Fibroblast of lung (primary cell): ENCODE measurements at regions not wholly inside any gene's neighbourhood (a gene's known extent, or its start where the extent isn't known, plus 50 kb on each side); places are given as distances from the start of the nearest gene placed in this dataset.

ENCODE experiments used
- EZH2 ChIP-seq: IDR thresholded peaks from 2 replicates; pipeline ENCODE4 v1.5.1; 2012; ENCODE audit warnings: low read length, control low read depth, mild to moderate bottlenecking; ENCODE audit errors: missing control alignments
- TF ChIP-seq, protein P1 (sequence below), 2 donors: IDR thresholded peaks in 1 of 2; conservative IDR thresholded peaks in 1 of 2; 1 replicate in 1 of 2; 2 replicates in 1 of 2; pipeline ENCODE4 v1.5.1; 2011 to 2012; ENCODE audit warnings: low read length in 2 of 2, control low read depth in 1 of 2, inconsistent platforms in 1 of 2, low read depth in 1 of 2, mild to moderate bottlenecking in 1 of 2

DNA sequence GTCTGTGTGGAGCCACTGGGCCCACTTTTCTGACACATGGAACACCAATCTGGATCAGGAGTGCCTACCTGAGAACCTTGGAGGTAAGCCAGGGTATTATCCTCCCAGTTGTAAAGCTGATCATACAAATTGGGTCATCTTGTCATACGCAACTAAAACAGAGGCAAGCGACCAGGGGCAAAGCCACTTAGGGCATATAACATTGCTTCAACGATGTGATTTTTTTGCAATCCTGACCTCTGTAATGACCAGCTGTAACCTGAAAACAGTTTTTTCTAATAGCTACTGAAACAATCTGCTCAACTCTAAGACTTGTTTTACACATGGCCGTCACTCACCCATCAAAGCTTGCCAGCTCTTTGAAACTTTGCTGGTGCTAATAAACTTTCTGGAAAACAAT, 261.5 kb upstream of the AGTR2 start:
- no peak for TF ChIP-seq EZH2
- TF ChIP-seq, protein P1, sequence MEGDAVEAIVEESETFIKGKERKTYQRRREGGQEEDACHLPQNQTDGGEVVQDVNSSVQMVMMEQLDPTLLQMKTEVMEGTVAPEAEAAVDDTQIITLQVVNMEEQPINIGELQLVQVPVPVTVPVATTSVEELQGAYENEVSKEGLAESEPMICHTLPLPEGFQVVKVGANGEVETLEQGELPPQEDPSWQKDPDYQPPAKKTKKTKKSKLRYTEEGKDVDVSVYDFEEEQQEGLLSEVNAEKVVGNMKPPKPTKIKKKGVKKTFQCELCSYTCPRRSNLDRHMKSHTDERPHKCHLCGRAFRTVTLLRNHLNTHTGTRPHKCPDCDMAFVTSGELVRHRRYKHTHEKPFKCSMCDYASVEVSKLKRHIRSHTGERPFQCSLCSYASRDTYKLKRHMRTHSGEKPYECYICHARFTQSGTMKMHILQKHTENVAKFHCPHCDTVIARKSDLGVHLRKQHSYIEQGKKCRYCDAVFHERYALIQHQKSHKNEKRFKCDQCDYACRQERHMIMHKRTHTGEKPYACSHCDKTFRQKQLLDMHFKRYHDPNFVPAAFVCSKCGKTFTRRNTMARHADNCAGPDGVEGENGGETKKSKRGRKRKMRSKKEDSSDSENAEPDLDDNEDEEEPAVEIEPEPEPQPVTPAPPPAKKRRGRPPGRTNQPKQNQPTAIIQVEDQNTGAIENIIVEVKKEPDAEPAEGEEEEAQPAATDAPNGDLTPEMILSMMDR (conservative IDR thresholded peaks at IDR 0.05 in 1 of 2, IDR thresholded peaks at IDR 0.05 in 1 of 2; ENCODE audit: low read depth in 1 of 2, low read length in 2 of 2) = no peak
